ENCODE measurements at regions not wholly inside any gene's neighbourhood (a gene's known extent, or its start where the extent isn't known, plus 50 kb on each side); places are given as distances from the start of the nearest gene placed in this dataset.

- WGBS (ENCODE audit: insufficient coverage) = 90% methylated on average over 2 of the region's 5 CpGs
- TF ChIP-seq CTCF (IDR thresholded peaks at IDR 0.05) = no peak
- Mint-ChIP-seq H3K27ac (no peak overlapping the region), H3K27me3 (ENCODE audit: low read depth in 3 of 3) (peaks cover 2 to 4% (median 2%) of the 10 kb centered on the region in 3 donors), H3K9me3 (peaks cover 0 to 5% (median 2%) of the 10 kb centered on the region in 7 donors), H3K4me3 (no peak overlapping the region), H3K4me1 (no peaks in the 10 kb centered on the region), H3K36me3 (no peaks in the 10 kb centered on the region)
- no peak overlapping the region for H3K4me3 ChIP-seq (replicated peaks in 1 of 3; ENCODE audit: low read depth in 2 of 3, low read length in 3 of 3)
- no peak overlapping the region for H3K27ac ChIP-seq (ENCODE audit: low read depth in 1 of 2, low read length in 2 of 2)
- intact Hi-C loops (cut with micrococcal nuclease) = no loop called here
- H3K36me3 ChIP-seq (replicated peaks in 1 of 2; ENCODE audit: control insufficient read depth in 1 of 2, insufficient read depth in 2 of 2, low read length in 2 of 2) = no peaks in the 10 kb centered on the region
- H3K4me2 ChIP-seq (replicated peaks; ENCODE audit: extremely low read depth, low read length, poor library complexity, severe bottlenecking) = no peak overlapping the region
- no peaks in the 10 kb centered on the region for H3K9me3 ChIP-seq (replicated peaks in 1 of 2; ENCODE audit: control insufficient read depth in 1 of 2, insufficient read depth in 1 of 2, low read length in 2 of 2)
- no peaks in the 10 kb centered on the region for H3K4me1 ChIP-seq (ENCODE audit: control insufficient read depth in 1 of 2, insufficient read depth in 2 of 2, low read length in 2 of 2)
- no peak overlapping the region for H2AFZ ChIP-seq (ENCODE audit: insufficient read depth, low read depth, low read length, poor library complexity, severe bottlenecking)
- no peaks in the 10 kb centered on the region for H4K20me1 ChIP-seq (ENCODE audit: insufficient read depth, low read length)
- H3K79me2 ChIP-seq (ENCODE audit: insufficient read depth, low read length) = no peaks in the 10 kb centered on the region
- DNase-seq = no peak
- no peaks in the 10 kb centered on the region for H3K27me3 ChIP-seq (ENCODE audit: control insufficient read depth in 2 of 2, insufficient read depth in 2 of 2, low read length in 2 of 2)
- H3K9ac ChIP-seq (ENCODE audit: insufficient read depth, low read length, poor library complexity, severe bottlenecking) = no peak overlapping the region
These were observed 202.4 kb upstream of the KAZN start for GRCh38 chr1:14396100-14396499.

- no peak overlapping the region for H3K27ac ChIP-seq (ENCODE audit: low read depth in 1 of 2, low read length in 2 of 2)
- H3K4me1 ChIP-seq (ENCODE audit: control insufficient read depth in 1 of 2, insufficient read depth in 2 of 2, low read length in 2 of 2) = no peaks in the 10 kb centered on the region
- Mint-ChIP-seq H3K36me3 (no peaks in the 10 kb centered on the region), H3K4me3 (no peak overlapping the region), H3K27ac (no peak overlapping the region), H3K4me1 (no peaks in the 10 kb centered on the region), H3K27me3 (ENCODE audit: low read depth in 3 of 3) (peaks cover 0 to 4% (median 1%) of the 10 kb centered on the region in 3 donors), H3K9me3 (peaks cover 0 to 2% (median 0%) of the 10 kb centered on the region in 7 donors)
- no peaks in the 10 kb centered on the region for H3K27me3 ChIP-seq (ENCODE audit: control insufficient read depth in 2 of 2, insufficient read depth in 2 of 2, low read length in 2 of 2)
- TF ChIP-seq CTCF (IDR thresholded peaks at IDR 0.05) = no peak
- intact Hi-C loops (cut with micrococcal nuclease) = no loop called here
- 91% methylated on average over 4 of the region's 13 CpGs for WGBS (ENCODE audit: insufficient coverage)
- DNase-seq = no peak
- H3K9me3 ChIP-seq (replicated peaks in 1 of 2; ENCODE audit: control insufficient read depth in 1 of 2, insufficient read depth in 1 of 2, low read length in 2 of 2) = no peaks in the 10 kb centered on the region
- no peaks in the 10 kb centered on the region for H4K20me1 ChIP-seq (ENCODE audit: insufficient read depth, low read length)
- no peak overlapping the region for H3K4me3 ChIP-seq (replicated peaks in 1 of 3; ENCODE audit: low read depth in 2 of 3, low read length in 3 of 3)
- no peak overlapping the region for H2AFZ ChIP-seq (ENCODE audit: insufficient read depth, low read depth, low read length, poor library complexity, severe bottlenecking)
- no peaks in the 10 kb centered on the region for H3K36me3 ChIP-seq (replicated peaks in 1 of 2; ENCODE audit: control insufficient read depth in 1 of 2, insufficient read depth in 2 of 2, low read length in 2 of 2)
- no peak overlapping the region for H3K4me2 ChIP-seq (replicated peaks; ENCODE audit: extremely low read depth, low read length, poor library complexity, severe bottlenecking)
- H3K79me2 ChIP-seq (ENCODE audit: insufficient read depth, low read length) = no peaks in the 10 kb centered on the region
- no peak overlapping the region for H3K9ac ChIP-seq (ENCODE audit: insufficient read depth, low read length, poor library complexity, severe bottlenecking)
These were observed 194.4 kb upstream of the KAZN start for GRCh38 chr1:14403961-14404645.
